Right lobe of liver (tissue), 4 donors: ENCODE measurements at regions not wholly inside any gene's neighbourhood (a gene's known extent, or its start where the extent isn't known, plus 50 kb on each side); places are given as distances from the start of the nearest gene placed in this dataset.

Experiments
- CTCF ChIP-seq, 4 donors: fragments of 200-600 bp in 3 of 4; fragments of 450-650 bp in 1 of 4; IDR thresholded peaks; one replicate each; pipeline versions ENCODE4 v1.5.1 to v1.8.0; 2016 to 2022; ENCODE audit warnings: antibody characterized with exemption in 4 of 4, mild to moderate bottlenecking in 2 of 4
- POLR2A ChIP-seq: fragments of 450-650 bp; IDR thresholded peaks from one replicate; pipeline ENCODE4 v1.6.1; 2017; ENCODE audit warnings: antibody characterized with exemption, mild to moderate bottlenecking
- donor health status: DM: no; HTN: no; CAD: no.
- donor health status: DM: no; HTN: no; CAD: no.
- donor health status: DM: no; HTN: yes; CAD: no.

- TF ChIP-seq CTCF (IDR thresholded peaks at IDR 0.05) (no peak), POLR2A (no peak)
Observed at GRCh38 chr3:103499132-103499900, 1064.5 kb downstream of the ZPLD1 start.
